ENCODE measurements at regions not wholly inside any gene's neighbourhood (a gene's known extent, or its start where the extent isn't known, plus 50 kb on each side); places are given as distances from the start of the nearest gene placed in this dataset.

- DNase-seq (ENCODE audit: low read depth in 1 of 2, low spot score in 1 of 2) = no peak
- Histone ChIP-seq H3K4me3 (replicated peaks; ENCODE audit: insufficient read depth, low read length) (no peak overlapping the region), H3K27ac (replicated peaks) (peak overlapping the region; percentile 35; the same call in 1 of the 2 replicates), H3K27me3 (ENCODE audit: insufficient read depth, poor library complexity, severe bottlenecking) (no peaks in the 10 kb centered on the region)
- TF ChIP-seq SPI1 (IDR thresholded peaks at IDR 0.05; ENCODE audit: borderline replicate concordance, low read depth) = no peak
- TF ChIP-seq CTCF (IDR thresholded peaks at IDR 0.05; ENCODE audit: insufficient read depth, low read length) = no peak
- TF ChIP-seq POLR2AphosphoS5 (IDR thresholded peaks at IDR 0.05; ENCODE audit: low read depth) = no peak
These were observed 75.8 kb upstream of the ZEB2 start for GRCh38 chr2:144595686-144596072.

GRCh38 chr2:144595279-144595678, 75.4 kb upstream of the ZEB2 start:
- Histone ChIP-seq H3K27ac (replicated peaks) (no peak overlapping the region), H3K27me3 (ENCODE audit: insufficient read depth, poor library complexity, severe bottlenecking) (no peaks in the 10 kb centered on the region), H3K4me3 (replicated peaks; ENCODE audit: insufficient read depth, low read length) (no peak overlapping the region)
- no peak for DNase-seq (ENCODE audit: low read depth in 1 of 2, low spot score in 1 of 2)
- TF ChIP-seq POLR2AphosphoS5 (IDR thresholded peaks at IDR 0.05; ENCODE audit: low read depth) (no peak), SPI1 (IDR thresholded peaks at IDR 0.05; ENCODE audit: borderline replicate concordance, low read depth) (no peak), CTCF (IDR thresholded peaks at IDR 0.05; ENCODE audit: insufficient read depth, low read length) (no peak), GABPA (IDR thresholded peaks at IDR 0.05; ENCODE audit: low read depth) (no peak), REST (IDR thresholded peaks at IDR 0.05; ENCODE audit: insufficient replicate concordance, low read depth) (no peak)

- Histone ChIP-seq H3K4me3 (replicated peaks; ENCODE audit: insufficient read depth, low read length) (no peak overlapping the region), H3K27me3 (ENCODE audit: insufficient read depth, poor library complexity, severe bottlenecking) (no peaks in the 10 kb centered on the region), H3K27ac (replicated peaks) (no peak overlapping the region)
- no peak for TF ChIP-seq SPI1 (IDR thresholded peaks at IDR 0.05; ENCODE audit: borderline replicate concordance, low read depth)
- no peak for TF ChIP-seq REST (IDR thresholded peaks at IDR 0.05; ENCODE audit: insufficient replicate concordance, low read depth)
- no peak for TF ChIP-seq CTCF (IDR thresholded peaks at IDR 0.05; ENCODE audit: insufficient read depth, low read length)
- TF ChIP-seq GABPA (IDR thresholded peaks at IDR 0.05; ENCODE audit: low read depth) = no peak
- TF ChIP-seq POLR2AphosphoS5 (IDR thresholded peaks at IDR 0.05; ENCODE audit: low read depth) = no peak
- no peak for DNase-seq (ENCODE audit: low read depth in 1 of 2, low spot score in 1 of 2)
These were observed 73.9 kb upstream of the ZEB2 start for GRCh38 chr2:144593803-144594202.

All from HL-60 (cell line).